ENCODE measurements at regions not wholly inside any gene's neighbourhood (a gene's known extent, or its start where the extent isn't known, plus 50 kb on each side); places are given as distances from the start of the nearest gene placed in this dataset.

- in situ Hi-C loops (cut with HindIII; ENCODE audit: extremely low pct_ligation_motif_present, low pct_unique_long_range_greater_than_20kb) = no loop called here
- Histone ChIP-seq H3K4me2 (ENCODE audit: low read depth, low read length) (no peak overlapping the region), H3K79me2 (ENCODE audit: insufficient read depth, low read length) (no peaks in the 10 kb centered on the region), H3K9ac (ENCODE audit: insufficient read depth, low read depth, low read length) (no peak overlapping the region), H3K27me3 (ENCODE audit: control insufficient read depth in 1 of 2, insufficient read depth in 2 of 2, low read length in 2 of 2) (no peaks in the 10 kb centered on the region), H2AFZ (ENCODE audit: low read length) (no peak overlapping the region), H4K20me1 (ENCODE audit: insufficient read depth, low read length) (no peaks in the 10 kb centered on the region), H3K27ac (ENCODE audit: extremely low read length, insufficient read depth, low read length) (no peak overlapping the region), H3K9me3 (ENCODE audit: low read length) (0 out of 2 replicates have a peak, but pooled peaks cover 6% of the 10 kb centered on the region), H3K4me1 (ENCODE audit: insufficient read depth, low read length) (no peaks in the 10 kb centered on the region), H3K36me3 (replicated peaks in 1 of 2; ENCODE audit: control insufficient read depth in 1 of 2, insufficient read depth in 2 of 2, low read length in 2 of 2) (no peaks in the 10 kb centered on the region), H3K4me3 (replicated peaks in 1 of 3; ENCODE audit: insufficient read depth in 1 of 3, low read depth in 2 of 3, low read length in 3 of 3) (no peak overlapping the region)
- POLR2A ChIA-PET = no interaction called here
- WGBS (ENCODE audit: low lambda C conversion rate) = 1% methylated on average over 3 of the region's 3 CpGs
- BruUV-seq (replicated peaks) = no TSS peak
- FAIRE-seq (no peak), DNase-seq (ENCODE audit: low spot score) (no peak), ATAC-seq (no peak)
- CTCF ChIA-PET (ENCODE audit: low intra/inter-chr PET ratio, low total read pairs) = no interaction called here
- intact Hi-C loops (cut with micrococcal nuclease; ENCODE audit: unreplicated experiment) = no loop called here
- TF ChIP-seq ZNF431 (CRISPR knock-in tag; IDR thresholded peaks at IDR 0.05; ENCODE audit: borderline replicate concordance, low read depth) = no peak
- TF ChIP-seq, protein P1, sequence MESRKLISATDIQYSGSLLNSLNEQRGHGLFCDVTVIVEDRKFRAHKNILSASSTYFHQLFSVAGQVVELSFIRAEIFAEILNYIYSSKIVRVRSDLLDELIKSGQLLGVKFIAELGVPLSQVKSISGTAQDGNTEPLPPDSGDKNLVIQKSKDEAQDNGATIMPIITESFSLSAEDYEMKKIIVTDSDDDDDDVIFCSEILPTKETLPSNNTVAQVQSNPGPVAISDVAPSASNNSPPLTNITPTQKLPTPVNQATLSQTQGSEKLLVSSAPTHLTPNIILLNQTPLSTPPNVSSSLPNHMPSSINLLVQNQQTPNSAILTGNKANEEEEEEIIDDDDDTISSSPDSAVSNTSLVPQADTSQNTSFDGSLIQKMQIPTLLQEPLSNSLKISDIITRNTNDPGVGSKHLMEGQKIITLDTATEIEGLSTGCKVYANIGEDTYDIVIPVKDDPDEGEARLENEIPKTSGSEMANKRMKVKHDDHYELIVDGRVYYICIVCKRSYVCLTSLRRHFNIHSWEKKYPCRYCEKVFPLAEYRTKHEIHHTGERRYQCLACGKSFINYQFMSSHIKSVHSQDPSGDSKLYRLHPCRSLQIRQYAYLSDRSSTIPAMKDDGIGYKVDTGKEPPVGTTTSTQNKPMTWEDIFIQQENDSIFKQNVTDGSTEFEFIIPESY (CRISPR knock-in tag; IDR thresholded peaks at IDR 0.05) = no peak
- TF ChIP-seq, protein P2, sequence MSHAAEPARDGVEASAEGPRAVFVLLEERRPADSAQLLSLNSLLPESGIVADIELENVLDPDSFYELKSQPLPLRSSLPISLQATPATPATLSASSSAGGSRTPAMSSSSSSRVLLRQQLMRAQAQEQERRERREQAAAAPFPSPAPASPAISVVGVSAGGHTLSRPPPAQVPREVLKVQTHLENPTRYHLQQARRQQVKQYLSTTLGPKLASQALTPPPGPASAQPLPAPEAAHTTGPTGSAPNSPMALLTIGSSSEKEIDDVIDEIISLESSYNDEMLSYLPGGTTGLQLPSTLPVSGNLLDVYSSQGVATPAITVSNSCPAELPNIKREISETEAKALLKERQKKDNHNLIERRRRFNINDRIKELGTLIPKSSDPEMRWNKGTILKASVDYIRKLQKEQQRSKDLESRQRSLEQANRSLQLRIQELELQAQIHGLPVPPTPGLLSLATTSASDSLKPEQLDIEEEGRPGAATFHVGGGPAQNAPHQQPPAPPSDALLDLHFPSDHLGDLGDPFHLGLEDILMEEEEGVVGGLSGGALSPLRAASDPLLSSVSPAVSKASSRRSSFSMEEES (CRISPR knock-in tag; IDR thresholded peaks at IDR 0.05) = no peak
- TF ChIP-seq SRSF1 (optimal IDR thresholded peaks at IDR 0.05; ENCODE audit: low read depth, low read length) = no peak
- no peak for TF ChIP-seq CBFB (CRISPR knock-in tag; IDR thresholded peaks at IDR 0.05)
These were observed 750.4 kb downstream of the QKI start for GRCh38 chr6:164164876-164165275.

DNA sequence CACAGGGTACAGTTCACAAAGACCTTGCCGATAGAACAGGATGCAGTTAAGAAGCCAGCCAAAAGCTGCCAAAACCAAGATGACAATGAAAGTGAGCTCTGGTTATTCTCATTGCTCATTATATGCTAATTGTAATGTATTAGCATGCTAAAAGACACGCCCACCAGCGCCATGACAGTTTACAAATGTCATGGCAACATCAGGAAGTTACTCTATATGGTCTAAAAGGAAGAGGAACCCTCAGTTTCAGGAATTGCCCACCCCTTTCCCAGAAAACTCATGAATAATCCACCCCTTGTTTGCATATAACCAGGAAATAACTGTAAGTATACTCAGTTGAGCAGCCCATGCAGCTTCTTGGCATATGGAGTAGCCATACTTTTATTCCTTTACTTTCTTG, 748.7 kb downstream of the QKI start:
- Histone ChIP-seq H4K20me1 (ENCODE audit: insufficient read depth, low read length) (no peaks in the 10 kb centered on the region), H3K79me2 (ENCODE audit: insufficient read depth, low read length) (no peaks in the 10 kb centered on the region), H3K27ac (ENCODE audit: extremely low read length, insufficient read depth, low read length) (no peak overlapping the region), H3K4me3 (replicated peaks in 1 of 3; ENCODE audit: insufficient read depth in 1 of 3, low read depth in 2 of 3, low read length in 3 of 3) (no peak overlapping the region), H3K4me1 (ENCODE audit: insufficient read depth, low read length) (no peaks in the 10 kb centered on the region), H3K36me3 (replicated peaks in 1 of 2; ENCODE audit: control insufficient read depth in 1 of 2, insufficient read depth in 2 of 2, low read length in 2 of 2) (no peaks in the 10 kb centered on the region), H2AFZ (ENCODE audit: low read length) (no peak overlapping the region), H3K9me3 (ENCODE audit: low read length) (0 out of 2 replicates have a peak, but pooled peaks cover 6% of the 10 kb centered on the region), H3K27me3 (ENCODE audit: control insufficient read depth in 1 of 2, insufficient read depth in 2 of 2, low read length in 2 of 2) (no peaks in the 10 kb centered on the region), H3K4me2 (ENCODE audit: low read depth, low read length) (no peak overlapping the region), H3K9ac (ENCODE audit: insufficient read depth, low read depth, low read length) (no peak overlapping the region)
- in situ Hi-C loops (cut with HindIII; ENCODE audit: extremely low pct_ligation_motif_present, low pct_unique_long_range_greater_than_20kb) (no loop called here), intact Hi-C loops (cut with micrococcal nuclease; ENCODE audit: unreplicated experiment) (no loop called here)
- CTCF ChIA-PET (ENCODE audit: low intra/inter-chr PET ratio, low total read pairs) = no interaction called here
- DNase-seq (ENCODE audit: low spot score) (no peak), FAIRE-seq (no peak), ATAC-seq (no peak)
- POLR2A ChIA-PET = no interaction called here
- BruUV-seq (replicated peaks) = no TSS peak
- 27% methylated on average over 3 of the region's 3 CpGs for WGBS (ENCODE audit: low lambda C conversion rate)
- TF ChIP-seq ZNF782 (CRISPR knock-in tag; IDR thresholded peaks at IDR 0.05; ENCODE audit: borderline replicate concordance) = no peak
- TF ChIP-seq NFE2 (CRISPR knock-in tag; IDR thresholded peaks at IDR 0.05) = no peak
- no peak for TF ChIP-seq BCL3 (CRISPR knock-in tag; IDR thresholded peaks at IDR 0.05)
- no peak for TF ChIP-seq TCF7 (IDR thresholded peaks at IDR 0.05; ENCODE audit: low read depth)
- no peak for TF ChIP-seq ZNF101 (CRISPR knock-in tag; IDR thresholded peaks at IDR 0.05; ENCODE audit: borderline replicate concordance, low read depth)
- TF ChIP-seq ISL2 (CRISPR knock-in tag; IDR thresholded peaks at IDR 0.05) = no peak
- TF ChIP-seq, protein P3, sequence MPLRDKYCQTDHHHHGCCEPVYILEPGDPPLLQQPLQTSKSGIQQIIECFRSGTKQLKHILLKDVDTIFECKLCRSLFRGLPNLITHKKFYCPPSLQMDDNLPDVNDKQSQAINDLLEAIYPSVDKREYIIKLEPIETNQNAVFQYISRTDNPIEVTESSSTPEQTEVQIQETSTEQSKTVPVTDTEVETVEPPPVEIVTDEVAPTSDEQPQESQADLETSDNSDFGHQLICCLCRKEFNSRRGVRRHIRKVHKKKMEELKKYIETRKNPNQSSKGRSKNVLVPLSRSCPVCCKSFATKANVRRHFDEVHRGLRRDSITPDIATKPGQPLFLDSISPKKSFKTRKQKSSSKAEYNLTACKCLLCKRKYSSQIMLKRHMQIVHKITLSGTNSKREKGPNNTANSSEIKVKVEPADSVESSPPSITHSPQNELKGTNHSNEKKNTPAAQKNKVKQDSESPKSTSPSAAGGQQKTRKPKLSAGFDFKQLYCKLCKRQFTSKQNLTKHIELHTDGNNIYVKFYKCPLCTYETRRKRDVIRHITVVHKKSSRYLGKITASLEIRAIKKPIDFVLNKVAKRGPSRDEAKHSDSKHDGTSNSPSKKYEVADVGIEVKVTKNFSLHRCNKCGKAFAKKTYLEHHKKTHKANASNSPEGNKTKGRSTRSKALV (CRISPR knock-in tag; IDR thresholded peaks at IDR 0.05) = no peak
- TF ChIP-seq NFATC3 (CRISPR knock-in tag; IDR thresholded peaks at IDR 0.05) = no peak
- no peak for TF ChIP-seq ZNF547 (CRISPR knock-in tag; IDR thresholded peaks at IDR 0.05)

All from HepG2 (cell line).